KMS-11 (cell line): ENCODE measurements at regions not wholly inside any gene's neighbourhood (a gene's known extent, or its start where the extent isn't known, plus 50 kb on each side); places are given as distances from the start of the nearest gene placed in this dataset.

ENCODE experiments used
- H2AFZ ChIP-seq: fragments of 200-600 bp; sonication (generic); 2 replicates; pipeline ENCODE4 v1.6.1; 2016; ENCODE audit warnings: antibody characterized with exemption, mixed run types, low read depth
- H3K27ac ChIP-seq: fragments of 200-600 bp; sonication (generic); 2 replicates; pipeline ENCODE4 v1.6.1; 2016; ENCODE audit warnings: mild to moderate bottlenecking, mixed run types
- H3K27me3 ChIP-seq: fragments of 200-600 bp; sonication (generic); 2 replicates; pipeline ENCODE4 v1.6.1; 2017; ENCODE audit warnings: mild to moderate bottlenecking, low read depth, mixed run types, moderate library complexity; ENCODE audit not compliant: insufficient read depth
- H3K36me3 ChIP-seq: fragments of 200-600 bp; sonication (generic); 2 replicates; pipeline ENCODE4 v1.6.1; 2017; ENCODE audit warnings: mild to moderate bottlenecking, mixed run types; ENCODE audit not compliant: insufficient read depth
- H3K4me1 ChIP-seq: fragments of 200-600 bp; sonication (generic); 2 replicates; pipeline ENCODE4 v1.6.1; 2016; ENCODE audit warnings: mild to moderate bottlenecking, low read depth, mixed run types; ENCODE audit not compliant: poor library complexity, severe bottlenecking
- H3K4me2 ChIP-seq: fragments of 200-600 bp; sonication (generic); 2 replicates; pipeline ENCODE4 v1.7.0; 2016; ENCODE audit warnings: mild to moderate bottlenecking, mixed run types
- H3K4me3 ChIP-seq: fragments of 200-600 bp; sonication (generic); IDR thresholded peaks from 2 replicates; pipeline ENCODE4 v1.6.1; 2017; ENCODE audit warnings: low read depth, low read length, mixed read lengths; ENCODE audit not compliant: insufficient read depth
- H3K79me2 ChIP-seq: fragments of 200-600 bp; sonication (generic); 2 replicates; pipeline ENCODE4 v1.6.1; 2016; ENCODE audit warnings: low read depth, mixed run types; ENCODE audit not compliant: insufficient read depth
- H3K9ac ChIP-seq: fragments of 200-600 bp; sonication (generic); 2 replicates; pipeline ENCODE4 v1.6.1; 2016; ENCODE audit warnings: mild to moderate bottlenecking, mixed run types
- H4K20me1 ChIP-seq: fragments of 200-600 bp; sonication (generic); 2 replicates; pipeline ENCODE4 v1.6.1; 2016; ENCODE audit warnings: mild to moderate bottlenecking, mixed run types; ENCODE audit not compliant: insufficient read depth
- TF ChIP-seq, protein P1 (sequence below): fragments of 200-600 bp; sonication (generic); conservative IDR thresholded peaks from 2 replicates; pipeline ENCODE4 v1.6.1; 2017; ENCODE audit warnings: low read depth, mild to moderate bottlenecking, antibody characterized with exemption, low read length, moderate library complexity, mixed read lengths

DNA sequence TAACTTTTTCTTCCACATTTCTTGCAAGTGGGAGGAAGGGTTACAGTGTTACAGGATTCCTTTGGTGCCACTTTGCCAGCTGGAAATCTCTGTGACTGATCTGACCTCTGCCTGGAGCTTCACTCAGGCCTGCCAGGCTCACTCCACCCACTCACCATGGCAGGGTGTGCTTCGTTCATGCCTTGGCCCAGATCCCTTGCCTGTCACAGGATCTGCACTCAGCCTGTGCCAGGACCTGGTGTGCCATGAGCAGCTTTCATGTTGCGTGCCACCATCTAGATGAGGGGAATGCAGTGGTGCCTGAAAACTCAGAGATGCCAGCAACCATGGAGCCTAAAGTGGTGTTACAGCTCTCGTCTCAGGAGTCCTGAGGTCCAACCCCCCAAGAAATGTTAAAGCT is 2596.4 kb downstream of the PCDH7 start:
- peaks cover 7% of the 10 kb centered on the region for H3K4me1 ChIP-seq
- H3K27ac ChIP-seq: no peak overlapping the region
- H4K20me1 ChIP-seq: no peaks in the 10 kb centered on the region
- no peaks in the 10 kb centered on the region for H3K27me3 ChIP-seq
- H3K36me3 ChIP-seq: no peaks in the 10 kb centered on the region
- no peak overlapping the region for H2AFZ ChIP-seq
- H3K4me2 ChIP-seq: no peak overlapping the region
- no peaks in the 10 kb centered on the region for H3K79me2 ChIP-seq
- no peak overlapping the region for H3K4me3 ChIP-seq
- TF ChIP-seq, protein P1, sequence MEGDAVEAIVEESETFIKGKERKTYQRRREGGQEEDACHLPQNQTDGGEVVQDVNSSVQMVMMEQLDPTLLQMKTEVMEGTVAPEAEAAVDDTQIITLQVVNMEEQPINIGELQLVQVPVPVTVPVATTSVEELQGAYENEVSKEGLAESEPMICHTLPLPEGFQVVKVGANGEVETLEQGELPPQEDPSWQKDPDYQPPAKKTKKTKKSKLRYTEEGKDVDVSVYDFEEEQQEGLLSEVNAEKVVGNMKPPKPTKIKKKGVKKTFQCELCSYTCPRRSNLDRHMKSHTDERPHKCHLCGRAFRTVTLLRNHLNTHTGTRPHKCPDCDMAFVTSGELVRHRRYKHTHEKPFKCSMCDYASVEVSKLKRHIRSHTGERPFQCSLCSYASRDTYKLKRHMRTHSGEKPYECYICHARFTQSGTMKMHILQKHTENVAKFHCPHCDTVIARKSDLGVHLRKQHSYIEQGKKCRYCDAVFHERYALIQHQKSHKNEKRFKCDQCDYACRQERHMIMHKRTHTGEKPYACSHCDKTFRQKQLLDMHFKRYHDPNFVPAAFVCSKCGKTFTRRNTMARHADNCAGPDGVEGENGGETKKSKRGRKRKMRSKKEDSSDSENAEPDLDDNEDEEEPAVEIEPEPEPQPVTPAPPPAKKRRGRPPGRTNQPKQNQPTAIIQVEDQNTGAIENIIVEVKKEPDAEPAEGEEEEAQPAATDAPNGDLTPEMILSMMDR: no peak
- H3K9ac ChIP-seq: no peak overlapping the region

DNA sequence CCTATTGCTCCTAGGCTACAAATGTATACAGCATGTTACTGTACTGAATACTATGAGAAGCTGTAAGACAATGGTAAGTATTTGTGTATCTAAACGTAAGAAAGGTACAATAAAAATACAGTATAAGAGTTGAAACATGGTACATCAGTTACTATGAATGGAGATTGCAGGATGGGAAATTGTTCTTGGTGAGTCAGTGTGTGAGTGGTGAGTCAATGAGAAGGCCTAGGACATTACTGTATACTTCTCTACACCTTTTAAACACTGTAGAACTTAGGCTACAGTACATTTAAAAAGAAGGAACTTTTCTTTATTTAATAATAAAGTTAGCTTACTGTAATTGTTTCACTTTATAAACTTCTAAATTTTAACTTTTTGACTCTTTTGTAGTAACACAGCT is 2603.2 kb downstream of the PCDH7 start:
- H3K36me3 ChIP-seq: no peaks in the 10 kb centered on the region
- no peaks in the 10 kb centered on the region for H3K79me2 ChIP-seq
- TF ChIP-seq, protein P1: no peak
- H4K20me1 ChIP-seq: no peaks in the 10 kb centered on the region
- H3K4me2 ChIP-seq: no peak overlapping the region
- no peaks in the 10 kb centered on the region for H3K4me1 ChIP-seq
- no peak overlapping the region for H3K4me3 ChIP-seq
- H2AFZ ChIP-seq: no peak overlapping the region
- no peaks in the 10 kb centered on the region for H3K27me3 ChIP-seq
- no peak overlapping the region for H3K27ac ChIP-seq
- no peak overlapping the region for H3K9ac ChIP-seq

DNA sequence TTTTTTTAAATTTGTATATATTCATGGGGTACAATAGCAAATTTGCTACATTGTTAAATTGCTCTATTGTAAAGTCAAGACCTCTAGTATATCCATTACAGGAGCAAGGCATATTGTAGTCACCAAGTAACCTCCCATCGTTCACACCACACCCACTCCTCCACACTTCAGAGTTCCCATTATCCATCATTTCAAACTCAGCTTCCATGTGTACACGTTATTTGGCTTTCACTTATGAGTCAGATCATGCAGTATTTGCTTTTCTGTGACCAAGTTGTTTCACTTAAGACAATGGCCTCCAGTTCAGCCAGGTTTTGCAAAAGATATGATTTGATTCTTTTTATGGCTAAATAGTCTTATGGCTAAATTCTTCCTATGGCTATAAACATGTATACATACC is 2614.2 kb downstream of the PCDH7 start:
- Histone ChIP-seq H2AFZ (no peak overlapping the region), H3K27ac (no peak overlapping the region), H3K9ac (no peak overlapping the region), H3K4me2 (no peak overlapping the region), H4K20me1 (no peaks in the 10 kb centered on the region), H3K79me2 (no peaks in the 10 kb centered on the region), H3K4me1 (peaks cover 5% of the 10 kb centered on the region), H3K4me3 (no peak overlapping the region), H3K36me3 (no peaks in the 10 kb centered on the region), H3K27me3 (no peaks in the 10 kb centered on the region)
- TF ChIP-seq, protein P1: no peak

DNA sequence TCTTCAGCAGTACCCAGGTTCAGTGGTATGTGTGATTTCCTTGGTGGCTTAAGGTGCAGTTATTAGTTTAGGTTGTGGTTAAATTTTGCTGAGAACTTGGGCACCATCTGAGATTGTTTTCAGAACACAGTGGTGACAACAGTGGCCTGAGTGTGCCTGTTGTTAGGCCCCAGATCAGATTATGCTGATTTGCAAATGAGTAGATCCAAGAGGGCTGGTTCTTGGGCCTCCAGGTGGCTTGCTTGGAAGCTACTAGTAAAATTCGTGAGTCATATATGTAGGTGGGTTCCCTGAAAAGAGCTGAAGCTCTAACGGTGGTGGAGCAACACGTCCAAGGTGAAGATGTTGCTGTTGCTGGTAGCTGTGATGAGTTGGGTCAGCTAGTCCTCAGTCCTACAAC is 2619.6 kb downstream of the PCDH7 start:
- Histone ChIP-seq H4K20me1 (no peaks in the 10 kb centered on the region), H3K4me1 (peaks cover 18% of the 10 kb centered on the region), H3K36me3 (no peaks in the 10 kb centered on the region), H3K27me3 (no peaks in the 10 kb centered on the region), H3K4me2 (peak overlapping the region; percentile 17; the same call in 1 of the 2 replicates), H2AFZ (peak overlapping the region; percentile 2; the same call in 1 of the 2 replicates), H3K9ac (no peak overlapping the region), H3K27ac (peak overlapping the region; percentile 61), H3K4me3 (no peak overlapping the region), H3K79me2 (no peaks in the 10 kb centered on the region)
- TF ChIP-seq, protein P1: no peak
